NCI-H1436 (cell line): ENCODE measurements at regions not wholly inside any gene's neighbourhood (a gene's known extent, or its start where the extent isn't known, plus 50 kb on each side); places are given as distances from the start of the nearest gene placed in this dataset.
"Not testable (repeated sequence)": the region's sequence is repeated elsewhere in the genome, so short reads cannot be mapped to it uniquely, and the experiment has no call there.

Experiments used
- DNase-seq: peaks from one replicate; lab custom pipeline; 2025; lab: John Stamatoyannopoulos, UW

DNA sequence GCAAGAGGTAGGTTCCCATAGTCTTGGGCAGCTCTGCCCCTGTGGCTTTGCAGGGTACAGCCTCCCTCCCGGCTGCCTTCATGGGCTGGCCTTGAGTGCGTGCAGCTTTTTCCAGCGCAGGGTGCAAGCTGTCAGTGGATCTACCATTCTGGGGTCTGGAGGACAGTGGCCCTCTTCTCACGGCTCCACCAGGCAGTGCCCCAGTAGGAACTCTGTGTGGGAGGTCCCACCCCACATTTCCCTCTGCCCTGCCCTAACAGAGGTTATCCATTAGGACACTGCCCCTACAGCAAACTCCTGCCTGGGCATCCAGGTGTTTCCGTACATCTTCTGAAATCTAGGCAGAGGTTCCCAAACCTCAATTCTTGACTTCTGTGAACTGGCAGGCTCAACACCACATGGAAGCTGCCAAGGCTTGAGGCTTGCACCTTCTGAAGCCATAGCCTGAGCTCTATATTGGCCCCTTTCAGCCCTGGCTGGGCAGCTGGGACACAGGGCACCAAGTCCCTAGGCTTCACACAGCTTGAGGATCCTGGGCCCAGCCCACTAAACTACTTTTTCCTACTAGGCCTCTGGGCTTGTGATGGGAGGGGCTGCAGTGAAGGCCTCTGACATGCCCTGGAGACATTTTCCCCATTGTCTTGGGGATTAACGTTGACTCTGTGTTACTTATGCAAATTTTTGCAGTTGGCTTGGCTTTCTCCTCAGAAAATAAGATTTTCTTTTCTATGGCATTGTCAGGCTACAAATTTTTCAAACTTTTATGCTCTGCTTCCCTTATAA, 482.7 kb downstream of the CNTN3 start:
- DNase-seq, result not testable (repeated sequence)

GRCh38 chr3:74129611-74130010, 484.8 kb downstream of the CNTN3 start:
- DNase-seq, result no peak

DNA sequence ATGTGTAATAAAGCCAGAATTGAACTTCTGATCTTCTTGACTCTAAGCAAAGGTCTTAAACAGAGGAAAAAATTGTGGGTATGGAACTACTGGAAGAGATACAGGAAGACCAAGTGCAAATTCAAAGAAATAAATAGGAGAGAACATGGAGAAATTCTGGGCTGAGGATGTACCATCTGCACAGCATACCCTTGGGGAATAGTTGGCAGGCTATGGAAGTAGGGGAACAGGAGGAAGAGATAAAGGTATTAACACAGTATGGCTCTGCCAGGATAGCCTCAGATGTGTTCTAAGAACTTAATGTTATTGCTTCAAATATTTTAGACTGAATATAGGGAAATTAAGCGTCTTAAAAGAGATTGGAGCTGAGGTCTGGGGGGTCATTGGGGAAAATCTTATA, 485.4 kb downstream of the CNTN3 start:
- no peak for DNase-seq

DNA sequence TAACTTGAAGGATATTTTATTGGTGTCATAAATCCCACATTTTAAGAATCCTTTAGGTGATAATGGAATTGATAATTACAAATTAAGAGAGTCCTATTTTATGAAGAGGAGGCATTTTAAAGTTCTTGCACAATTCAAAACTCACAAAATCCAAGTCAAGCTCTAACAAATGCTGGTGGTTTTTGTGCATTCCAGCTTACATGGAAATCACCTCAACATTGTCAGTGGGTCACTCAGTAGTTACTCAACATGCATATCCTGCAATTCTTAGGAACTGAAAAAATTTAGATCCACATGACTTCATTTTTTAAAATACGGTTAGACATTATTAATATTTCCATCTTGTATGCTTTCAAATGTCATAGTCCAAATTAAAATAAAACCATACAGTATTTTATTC, 487.2 kb downstream of the CNTN3 start:
- no peak for DNase-seq

DNA sequence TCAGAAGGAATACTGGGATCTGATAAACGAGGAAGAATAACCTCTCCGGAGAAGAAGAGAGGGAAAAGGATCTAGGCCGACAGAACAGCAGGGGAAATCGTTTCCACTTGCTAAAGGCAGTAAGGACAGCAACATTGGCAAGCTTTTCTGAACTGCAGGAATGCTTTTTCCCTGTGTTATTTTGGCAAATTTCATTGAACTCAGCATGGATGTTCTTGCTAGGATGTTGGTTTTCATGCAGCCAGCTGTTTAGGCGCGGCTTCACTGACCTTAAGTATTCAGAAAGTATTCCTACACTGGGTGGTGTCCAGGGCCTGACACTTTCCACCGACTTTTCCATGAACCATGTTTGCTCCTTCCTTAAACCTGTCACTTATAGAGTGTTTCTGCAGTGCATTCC, 489.7 kb downstream of the CNTN3 start:
- no peak for DNase-seq

DNA sequence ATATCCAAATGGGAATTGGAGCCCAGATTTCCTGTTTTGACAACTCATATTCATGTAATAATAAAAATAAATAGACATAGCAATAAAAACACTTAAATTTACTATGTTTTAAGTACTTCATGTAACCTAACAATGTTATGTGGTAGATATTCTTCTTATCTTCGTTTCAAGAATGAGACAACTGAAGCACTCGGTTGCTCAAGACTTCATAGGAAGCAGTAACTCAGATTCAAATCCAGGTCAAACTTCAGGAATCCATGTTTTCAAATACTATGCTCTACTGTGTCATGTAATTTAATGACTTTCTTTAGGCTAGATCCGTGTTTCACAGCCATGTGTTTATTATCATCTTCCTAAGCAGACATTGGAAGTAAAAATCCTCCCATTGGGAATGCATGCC, 492.2 kb downstream of the CNTN3 start:
- no peak for DNase-seq

- DNase-seq, result no peak
These were observed 492.7 kb downstream of the CNTN3 start for GRCh38 chr3:74121761-74122160.

DNA sequence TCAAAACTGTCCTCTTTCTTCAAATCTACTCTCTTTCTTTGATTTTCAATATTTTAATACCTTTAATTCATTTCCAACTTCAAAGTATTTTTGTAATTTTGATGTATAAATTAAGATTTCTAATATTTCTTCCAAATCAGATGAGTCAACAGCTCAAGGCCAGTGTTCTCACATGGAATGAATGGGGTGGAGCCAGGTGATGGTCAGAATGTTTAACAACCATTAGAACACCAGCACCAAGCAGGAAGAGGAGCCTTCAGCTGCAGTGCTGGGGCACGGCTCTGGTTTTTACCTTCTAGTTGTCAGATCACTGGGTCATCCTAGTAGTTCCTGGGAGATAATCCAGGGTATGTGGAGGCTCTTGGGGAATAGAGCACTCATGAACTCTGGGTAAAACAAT, 494.5 kb upstream of the PDZRN3 start:
- DNase-seq, result no peak

GRCh38 chr3:74115906-74116305, 491.2 kb upstream of the PDZRN3 start:
- DNase-seq, result no peak

DNA sequence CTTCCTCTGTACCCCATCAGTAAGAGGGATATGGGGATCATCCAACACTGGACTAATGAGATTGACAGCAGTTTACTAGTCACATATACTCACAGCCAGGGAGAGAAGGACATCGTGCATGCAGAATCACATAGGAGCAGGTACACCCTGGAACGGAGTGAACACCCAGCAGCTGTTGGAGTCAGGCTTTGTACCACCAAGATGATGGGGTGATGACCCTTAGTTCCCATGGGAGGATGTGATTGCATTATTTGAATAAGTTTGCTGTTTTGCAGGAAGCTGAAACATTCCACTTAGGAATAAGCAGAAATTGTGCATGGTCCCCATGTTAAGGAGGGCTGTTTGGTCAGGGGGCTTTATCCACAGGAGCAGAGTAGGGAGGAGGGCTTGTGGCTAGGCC, 482.7 kb upstream of the PDZRN3 start:
- DNase-seq, result no peak

GRCh38 chr3:74106925-74107324, 482.2 kb upstream of the PDZRN3 start:
- DNase-seq, result no peak

DNA sequence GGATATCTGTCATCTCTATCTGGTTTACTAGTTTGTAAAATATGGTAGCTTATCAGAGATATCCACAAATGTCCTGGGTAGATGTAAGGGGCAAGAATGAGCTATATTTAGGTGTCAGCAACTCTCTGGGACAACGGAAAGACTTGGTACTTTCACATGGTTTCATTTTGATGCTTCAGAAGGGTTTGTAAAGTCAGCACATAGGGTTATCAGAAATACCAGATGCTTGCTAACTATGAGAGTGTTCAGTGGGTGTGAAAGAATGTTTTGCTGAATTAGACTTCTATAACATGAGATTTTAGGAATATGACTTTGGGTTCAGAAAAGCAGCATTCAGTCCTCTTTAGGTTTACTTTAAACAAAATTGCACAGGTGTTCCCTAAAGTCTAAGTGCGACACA, 466.5 kb upstream of the PDZRN3 start:
- DNase-seq, result no peak

- DNase-seq, result no peak
These were observed 465.1 kb upstream of the PDZRN3 start for GRCh38 chr3:74089814-74090213.

DNA sequence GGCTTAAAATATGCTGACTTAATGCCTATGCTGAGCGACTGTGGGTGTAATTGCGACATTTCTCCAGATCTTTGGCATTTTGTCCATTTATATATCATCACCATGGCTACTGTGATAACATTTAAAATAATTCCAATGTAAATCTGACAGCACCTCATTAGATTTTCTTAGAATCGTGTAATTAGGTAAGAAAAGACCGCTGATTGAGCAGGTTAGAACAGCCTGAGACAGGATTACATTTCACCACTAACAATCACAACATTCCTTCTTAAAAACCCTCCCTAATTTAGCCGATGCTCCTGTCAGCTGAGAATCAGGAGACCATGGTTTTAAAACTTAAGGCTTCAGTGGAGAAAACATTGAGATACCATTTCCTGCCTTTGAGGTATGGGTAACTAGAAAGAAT, 455.3 kb upstream of the PDZRN3 start:
- DNase-seq, result no peak

GRCh38 chr3:74075241-74075640, 450.5 kb upstream of the PDZRN3 start:
- no peak for DNase-seq

- DNase-seq, result no peak
These were observed 450.0 kb upstream of the PDZRN3 start for GRCh38 chr3:74074700-74075099.

DNA sequence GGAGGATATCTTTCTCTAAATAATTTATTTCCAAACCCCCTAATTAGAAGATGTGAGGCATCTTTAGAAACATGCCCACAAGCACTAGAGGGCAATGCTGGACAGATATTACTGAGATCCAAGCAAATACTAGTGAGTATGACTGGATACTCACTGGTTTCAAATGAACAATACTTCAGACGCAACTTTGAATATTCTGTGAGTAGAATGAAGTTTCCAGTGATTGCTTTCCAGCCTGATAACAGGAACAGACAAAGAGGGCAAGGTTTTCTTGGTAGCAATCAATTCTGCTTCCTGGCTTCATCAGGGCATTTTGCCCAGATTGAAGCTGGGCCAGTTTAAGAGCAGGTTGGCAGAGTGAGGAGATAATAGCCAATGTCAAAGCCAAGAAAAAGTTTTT, 442.6 kb upstream of the PDZRN3 start:
- no peak for DNase-seq

GRCh38 chr3:74066456-74066855, 441.7 kb upstream of the PDZRN3 start:
- DNase-seq, result no peak

DNA sequence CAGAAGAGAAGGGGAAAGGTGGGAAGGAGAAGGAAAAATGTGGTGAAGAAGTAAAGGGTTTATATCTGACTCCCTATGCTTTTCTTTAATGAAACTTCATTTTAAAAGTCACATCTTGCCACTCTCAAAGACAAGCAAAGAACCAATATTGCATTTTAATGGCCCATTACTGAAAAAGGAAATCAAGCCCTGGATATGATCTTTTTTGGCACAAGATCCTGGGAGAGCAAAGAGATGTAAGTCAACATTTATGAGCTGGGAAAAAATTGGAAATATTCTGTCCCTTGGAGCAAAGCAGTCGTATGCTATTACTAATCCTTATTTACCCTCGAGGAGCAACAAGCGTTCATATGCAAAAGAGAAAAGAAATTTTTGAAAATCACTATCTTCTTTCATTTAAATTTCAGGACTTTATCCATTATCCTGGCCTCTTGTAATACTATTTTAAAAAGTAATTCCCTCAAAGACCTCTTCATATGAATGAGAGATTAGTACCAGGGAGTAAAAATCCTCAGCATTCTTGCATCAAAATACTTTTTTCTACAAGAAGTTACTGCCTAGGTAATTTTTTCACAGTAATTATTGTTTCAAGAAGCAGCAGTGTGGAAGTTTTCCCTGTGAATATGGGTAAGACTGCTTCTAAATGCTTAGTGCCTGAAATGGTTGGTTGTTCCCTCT, 435.3 kb upstream of the PDZRN3 start:
- no peak for DNase-seq

DNA sequence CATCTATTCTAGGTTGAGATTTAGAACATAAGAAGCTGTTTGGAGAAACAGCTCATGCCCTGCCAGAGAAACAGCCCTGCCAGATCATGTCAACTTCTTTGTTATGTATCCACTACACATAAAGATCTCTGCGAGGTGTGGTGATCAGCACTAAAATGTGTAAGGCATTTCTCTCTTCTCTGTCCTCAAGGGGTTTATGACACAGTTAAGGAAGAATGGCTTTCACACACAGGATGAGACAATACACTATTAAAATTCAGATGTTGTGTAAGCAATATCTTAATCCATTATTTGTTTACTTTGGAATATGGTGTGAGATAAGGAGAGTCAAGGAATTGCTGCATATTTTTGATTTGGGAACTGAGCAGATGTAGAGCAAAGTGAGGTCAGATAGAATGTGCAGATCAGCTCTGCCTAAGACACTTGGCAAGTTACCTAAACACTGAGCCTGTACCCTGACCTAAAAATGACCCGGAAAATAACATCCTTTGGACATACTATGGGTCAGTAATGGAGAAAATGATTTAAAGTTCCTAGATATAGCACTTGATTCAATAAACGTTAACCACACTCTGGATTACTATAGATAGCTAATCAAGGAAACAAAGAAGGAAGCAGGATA, 434.7 kb upstream of the PDZRN3 start:
- no peak for DNase-seq

DNA sequence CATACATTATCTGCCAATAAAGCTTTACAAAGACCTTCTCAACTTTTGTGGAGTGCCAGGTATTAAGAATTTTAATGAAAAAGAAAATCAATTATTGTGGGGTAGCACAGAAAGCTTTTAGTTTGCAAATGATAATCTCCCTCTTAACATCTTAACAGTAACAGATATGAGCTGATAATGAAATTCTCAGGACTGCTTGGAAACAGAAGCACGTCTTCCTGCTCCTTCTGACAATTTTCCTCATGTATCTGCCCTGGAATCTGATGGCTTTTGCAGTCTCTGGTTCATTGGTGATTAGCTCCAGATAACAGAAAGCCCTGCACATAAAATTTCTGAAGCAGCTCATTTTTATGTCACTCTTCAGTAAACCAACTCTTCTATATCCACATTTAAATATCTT, 432.4 kb upstream of the PDZRN3 start:
- no peak for DNase-seq

DNA sequence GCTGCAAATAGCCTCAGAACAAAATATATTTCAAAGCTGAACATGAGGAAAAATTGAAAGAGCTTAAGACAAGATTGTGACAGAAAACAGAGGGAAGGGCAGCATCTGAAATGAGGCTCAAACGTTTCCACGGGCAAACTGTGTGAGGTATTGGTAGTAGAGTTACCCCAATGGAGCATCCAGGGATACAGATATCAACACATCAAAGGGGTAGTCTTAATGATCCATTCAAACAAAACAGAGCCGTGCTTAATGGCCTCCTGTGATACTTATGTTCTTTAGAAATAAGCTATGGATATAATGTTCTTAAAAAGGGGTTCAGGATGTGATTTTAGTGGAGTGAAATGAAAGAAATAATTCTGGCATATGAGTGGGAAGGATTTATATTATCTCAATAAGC, 430.3 kb upstream of the PDZRN3 start:
- DNase-seq, result no peak

GRCh38 chr3:74054566-74054965, 429.8 kb upstream of the PDZRN3 start:
- no peak for DNase-seq
